ENCODE measurements at regions not wholly inside any gene's neighbourhood (a gene's known extent, or its start where the extent isn't known, plus 50 kb on each side); places are given as distances from the start of the nearest gene placed in this dataset.

- ChIA-PET CTCF (no interaction called here), POLR2A (no interaction called here)
- Mint-ChIP-seq H3K36me3 (ENCODE audit: low read depth) (no peaks in the 10 kb centered on the region), H3K27me3 (peaks cover 2% of the 10 kb centered on the region), H3K4me3 (no peak overlapping the region), H3K4me1 (peaks cover 8% of the 10 kb centered on the region), H3K9me3 (no peaks in the 10 kb centered on the region), H3K27ac (no peak overlapping the region)
- DNase-seq: no peak
These were observed 603.0 kb downstream of the CCDC171 start for GRCh38 chr9:16155878-16156277.

DNA sequence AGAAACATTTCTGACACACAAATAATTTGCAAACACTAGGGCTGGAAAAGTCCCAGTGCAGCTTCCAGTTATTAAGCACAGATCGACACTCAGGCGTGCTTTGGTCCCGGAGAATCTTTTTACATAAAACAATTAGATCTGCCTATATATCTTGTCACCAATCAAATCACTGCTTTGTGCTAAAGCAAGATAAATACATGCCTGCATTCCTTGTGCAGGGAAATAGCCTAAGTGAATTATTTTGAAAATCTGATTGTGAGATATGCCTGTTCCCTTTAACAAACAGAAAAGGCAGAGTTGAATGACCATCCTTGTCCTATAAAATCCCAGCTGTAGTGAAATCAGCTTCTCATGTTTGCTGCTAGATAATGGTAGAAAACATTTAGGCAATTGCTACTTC is 604.4 kb downstream of the CCDC171 start:
- Mint-ChIP-seq H3K9me3 (peaks cover 3% of the 10 kb centered on the region), H3K27ac (no peak overlapping the region), H3K27me3 (peaks cover 2% of the 10 kb centered on the region), H3K4me1 (peaks cover 8% of the 10 kb centered on the region), H3K4me3 (no peak overlapping the region), H3K36me3 (ENCODE audit: low read depth) (no peaks in the 10 kb centered on the region)
- CTCF ChIA-PET: no interaction called here
- DNase-seq: no peak
- POLR2A ChIA-PET: no interaction called here

DNA sequence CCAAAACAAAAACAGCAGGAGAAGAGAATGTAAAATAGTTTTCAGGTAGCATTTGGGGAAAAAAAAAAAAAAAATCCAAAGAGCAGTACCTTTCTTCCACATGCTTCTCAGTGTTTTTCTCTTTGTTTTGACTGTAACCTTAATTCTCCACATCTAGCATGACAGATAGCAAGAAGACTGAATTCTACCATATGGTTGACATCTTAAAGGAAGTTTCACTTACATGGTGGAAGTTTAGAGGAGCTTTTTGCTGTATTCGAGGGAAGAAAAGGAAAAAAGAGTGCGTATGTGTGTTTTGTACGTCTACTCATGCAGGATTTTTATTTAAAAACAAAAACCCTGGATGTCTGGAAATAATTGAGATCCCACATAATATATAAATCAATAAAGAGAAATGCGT is 604.8 kb downstream of the CCDC171 start:
- peaks cover 4% of the 10 kb centered on the region for H3K9me3 Mint-ChIP-seq
- H3K36me3 Mint-ChIP-seq (ENCODE audit: low read depth): no peaks in the 10 kb centered on the region
- H3K4me3 Mint-ChIP-seq: no peak overlapping the region
- H3K27me3 Mint-ChIP-seq: peaks cover 2% of the 10 kb centered on the region
- no peak overlapping the region for H3K27ac Mint-ChIP-seq
- ChIA-PET POLR2A (no interaction called here), CTCF (no interaction called here)
- DNase-seq: no peak
- H3K4me1 Mint-ChIP-seq: peaks cover 8% of the 10 kb centered on the region

DNA sequence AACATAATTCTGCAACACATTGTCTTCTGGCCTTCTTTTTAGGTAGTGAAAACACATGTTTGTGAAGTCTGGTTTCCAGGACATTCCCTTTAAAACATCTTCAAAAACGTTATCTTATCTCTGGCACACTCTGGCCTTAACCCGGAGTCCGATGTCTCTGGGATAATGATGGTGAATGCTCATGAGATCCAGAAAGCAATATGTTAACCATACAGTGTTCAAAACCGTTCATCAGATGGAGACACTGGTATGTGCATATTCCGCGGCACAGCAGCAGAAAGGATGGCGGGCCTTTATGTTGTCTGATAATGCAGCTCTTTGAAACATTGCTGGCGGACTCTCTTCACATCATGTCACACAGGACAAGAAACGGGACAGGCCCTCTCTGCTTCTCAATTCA is 605.2 kb downstream of the CCDC171 start:
- H3K27ac Mint-ChIP-seq: no peak overlapping the region
- CTCF ChIA-PET: no interaction called here
- no peaks in the 10 kb centered on the region for H3K36me3 Mint-ChIP-seq (ENCODE audit: low read depth)
- H3K9me3 Mint-ChIP-seq: peaks cover 4% of the 10 kb centered on the region
- no peak for DNase-seq
- peaks cover 8% of the 10 kb centered on the region for H3K4me1 Mint-ChIP-seq
- peaks cover 2% of the 10 kb centered on the region for H3K27me3 Mint-ChIP-seq
- POLR2A ChIA-PET: no interaction called here
- H3K4me3 Mint-ChIP-seq: no peak overlapping the region

DNA sequence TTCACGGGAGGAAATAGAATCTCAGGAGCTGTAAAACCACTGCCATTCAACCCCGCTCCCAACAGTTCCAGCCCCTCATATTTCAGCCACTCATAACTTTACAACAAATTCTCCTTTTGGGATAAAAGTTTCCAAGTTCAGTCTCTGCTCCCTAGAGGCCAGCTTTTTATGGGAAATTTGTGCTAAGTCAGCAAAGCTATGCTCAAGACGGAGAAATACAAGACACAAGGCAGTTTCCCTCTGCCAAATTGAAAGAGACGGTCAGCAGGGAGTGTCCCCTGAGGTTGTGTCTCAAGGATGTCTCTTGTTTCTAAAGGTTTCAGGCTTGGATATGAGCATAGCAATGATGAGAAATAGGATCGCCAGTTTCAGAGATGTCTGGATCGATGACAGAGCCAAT is 608.6 kb downstream of the CCDC171 start:
- H3K9me3 Mint-ChIP-seq: peaks cover 4% of the 10 kb centered on the region
- H3K4me1 Mint-ChIP-seq: no peaks in the 10 kb centered on the region
- no peak overlapping the region for H3K4me3 Mint-ChIP-seq
- no peak overlapping the region for H3K27ac Mint-ChIP-seq
- no peaks in the 10 kb centered on the region for H3K36me3 Mint-ChIP-seq (ENCODE audit: low read depth)
- ChIA-PET POLR2A (no interaction called here), CTCF (no interaction called here)
- no peaks in the 10 kb centered on the region for H3K27me3 Mint-ChIP-seq
- no peak for DNase-seq

- Mint-ChIP-seq H3K36me3 (ENCODE audit: low read depth) (no peaks in the 10 kb centered on the region), H3K4me1 (no peaks in the 10 kb centered on the region), H3K4me3 (no peak overlapping the region), H3K9me3 (peaks cover 2% of the 10 kb centered on the region), H3K27ac (no peak overlapping the region), H3K27me3 (no peaks in the 10 kb centered on the region)
- POLR2A ChIA-PET: no interaction called here
- CTCF ChIA-PET: no interaction called here
- no peak for DNase-seq
These were observed 617.3 kb downstream of the CCDC171 start for GRCh38 chr9:16170119-16170518.

GRCh38 chr9:16171911-16172310 is 619.1 kb downstream of the CCDC171 start:
- ChIA-PET CTCF (no interaction called here), POLR2A (no interaction called here)
- H3K4me3 Mint-ChIP-seq: no peak overlapping the region
- no peak overlapping the region for H3K27ac Mint-ChIP-seq
- no peaks in the 10 kb centered on the region for H3K36me3 Mint-ChIP-seq (ENCODE audit: low read depth)
- no peaks in the 10 kb centered on the region for H3K27me3 Mint-ChIP-seq
- peaks cover 2% of the 10 kb centered on the region for H3K9me3 Mint-ChIP-seq
- no peak for DNase-seq
- H3K4me1 Mint-ChIP-seq: no peaks in the 10 kb centered on the region

GRCh38 chr9:16172796-16173195 is 620.0 kb downstream of the CCDC171 start:
- POLR2A ChIA-PET: no interaction called here
- no peaks in the 10 kb centered on the region for H3K36me3 Mint-ChIP-seq (ENCODE audit: low read depth)
- H3K4me3 Mint-ChIP-seq: no peak overlapping the region
- H3K4me1 Mint-ChIP-seq: no peaks in the 10 kb centered on the region
- H3K27me3 Mint-ChIP-seq: no peaks in the 10 kb centered on the region
- H3K9me3 Mint-ChIP-seq: no peaks in the 10 kb centered on the region
- no peak overlapping the region for H3K27ac Mint-ChIP-seq
- CTCF ChIA-PET: no interaction called here
- no peak for DNase-seq

- Mint-ChIP-seq H3K27ac (no peak overlapping the region), H3K9me3 (no peaks in the 10 kb centered on the region), H3K36me3 (ENCODE audit: low read depth) (no peaks in the 10 kb centered on the region), H3K4me3 (no peak overlapping the region), H3K27me3 (no peaks in the 10 kb centered on the region), H3K4me1 (no peaks in the 10 kb centered on the region)
- POLR2A ChIA-PET: no interaction called here
- CTCF ChIA-PET: no interaction called here
- no peak for DNase-seq
These were observed 622.1 kb downstream of the CCDC171 start for GRCh38 chr9:16174915-16175314.

- POLR2A ChIA-PET: no interaction called here
- H3K4me3 Mint-ChIP-seq: no peak overlapping the region
- CTCF ChIA-PET: no interaction called here
- no peak overlapping the region for H3K27ac Mint-ChIP-seq
- H3K36me3 Mint-ChIP-seq (ENCODE audit: low read depth): no peaks in the 10 kb centered on the region
- DNase-seq: no peak
- H3K4me1 Mint-ChIP-seq: no peaks in the 10 kb centered on the region
- H3K9me3 Mint-ChIP-seq: no peaks in the 10 kb centered on the region
- no peaks in the 10 kb centered on the region for H3K27me3 Mint-ChIP-seq
These were observed 622.6 kb downstream of the CCDC171 start for GRCh38 chr9:16175461-16175860.

DNA sequence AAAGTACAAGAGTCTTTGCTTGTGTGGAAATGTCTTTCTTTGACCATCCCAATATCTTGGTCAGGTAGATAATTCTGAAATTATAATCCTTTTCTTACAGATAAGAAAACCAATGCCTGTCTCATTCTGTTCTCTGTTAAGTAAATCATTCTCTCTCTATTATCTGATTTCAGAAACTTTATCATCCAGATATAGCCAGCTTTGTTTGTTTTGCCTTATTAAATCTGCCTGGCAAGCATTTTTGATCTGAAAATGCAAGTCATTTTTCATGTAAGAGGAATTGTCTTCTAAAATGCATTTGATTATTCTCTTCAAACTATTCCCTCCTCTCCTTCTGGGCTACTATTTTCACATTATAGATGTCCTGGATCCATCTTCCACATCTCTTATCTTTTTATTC is 625.5 kb downstream of the CCDC171 start:
- no peak for DNase-seq
- ChIA-PET POLR2A (no interaction called here), CTCF (no interaction called here)
- no peaks in the 10 kb centered on the region for H3K36me3 Mint-ChIP-seq (ENCODE audit: low read depth)
- no peaks in the 10 kb centered on the region for H3K4me1 Mint-ChIP-seq
- no peak overlapping the region for H3K4me3 Mint-ChIP-seq
- peaks cover 3% of the 10 kb centered on the region for H3K9me3 Mint-ChIP-seq
- H3K27me3 Mint-ChIP-seq: no peaks in the 10 kb centered on the region
- no peak overlapping the region for H3K27ac Mint-ChIP-seq

DNA sequence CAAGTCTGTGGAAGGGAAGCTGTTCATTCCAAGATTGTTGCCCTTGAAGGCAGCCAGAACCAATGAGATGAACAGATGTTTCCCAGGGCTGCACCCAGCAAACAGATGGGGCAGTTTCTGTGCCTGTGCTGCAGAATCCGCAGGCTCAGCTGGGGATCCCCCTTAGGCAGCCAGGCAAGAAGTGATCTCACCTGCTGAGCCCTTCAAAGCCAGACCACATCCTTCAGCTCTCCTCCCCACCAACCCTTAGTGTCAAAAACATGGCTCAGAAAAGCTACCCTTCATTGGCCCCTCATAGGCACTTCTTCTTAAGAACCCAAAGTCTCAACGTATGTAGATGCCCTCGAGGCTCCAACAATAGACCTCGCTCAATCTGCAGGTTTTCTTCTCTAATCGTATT is 626.7 kb downstream of the CCDC171 start:
- no peak overlapping the region for H3K4me3 Mint-ChIP-seq
- POLR2A ChIA-PET: no interaction called here
- H3K36me3 Mint-ChIP-seq (ENCODE audit: low read depth): no peaks in the 10 kb centered on the region

DNA sequence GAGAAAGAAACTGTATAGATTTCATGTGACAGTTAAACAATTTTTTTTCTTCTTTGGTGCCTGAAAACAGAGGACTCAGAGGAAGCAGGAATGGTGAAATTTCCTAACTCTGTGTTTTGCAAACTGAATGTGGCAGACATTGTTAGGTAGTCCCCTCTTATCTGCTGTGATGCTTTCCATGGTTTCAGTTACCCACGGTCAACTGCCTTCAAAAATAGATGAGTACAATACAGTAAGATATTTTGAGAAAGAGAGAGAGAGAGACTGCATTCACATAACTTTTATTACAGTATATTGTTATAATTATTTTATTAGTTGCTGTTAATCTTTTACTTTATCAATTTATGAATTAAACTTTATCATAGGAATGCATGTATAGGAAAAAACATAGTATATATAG is 627.2 kb downstream of the CCDC171 start:
- H3K27ac Mint-ChIP-seq: no peak overlapping the region
- no peaks in the 10 kb centered on the region for H3K27me3 Mint-ChIP-seq
- no peaks in the 10 kb centered on the region for H3K4me1 Mint-ChIP-seq
- CTCF ChIA-PET: no interaction called here
- no peak overlapping the region for H3K4me3 Mint-ChIP-seq
- DNase-seq: no peak
- no peaks in the 10 kb centered on the region for H3K36me3 Mint-ChIP-seq (ENCODE audit: low read depth)
- H3K9me3 Mint-ChIP-seq: peaks cover 3% of the 10 kb centered on the region
- POLR2A ChIA-PET: no interaction called here

More for the DNA sequence above, 626.7 kb downstream of the CCDC171 start:
- H3K27me3 Mint-ChIP-seq: no peaks in the 10 kb centered on the region
- no peaks in the 10 kb centered on the region for H3K4me1 Mint-ChIP-seq
- DNase-seq: no peak
- CTCF ChIA-PET: no interaction called here
- peaks cover 3% of the 10 kb centered on the region for H3K9me3 Mint-ChIP-seq
- H3K27ac Mint-ChIP-seq: no peak overlapping the region

GRCh38 chr9:16180546-16180945 is 627.7 kb downstream of the CCDC171 start:
- Mint-ChIP-seq H3K9me3 (peaks cover 3% of the 10 kb centered on the region), H3K27me3 (no peaks in the 10 kb centered on the region), H3K4me1 (no peaks in the 10 kb centered on the region), H3K27ac (no peak overlapping the region), H3K4me3 (no peak overlapping the region), H3K36me3 (ENCODE audit: low read depth) (no peaks in the 10 kb centered on the region)
- no peak for DNase-seq
- CTCF ChIA-PET: no interaction called here
- POLR2A ChIA-PET: no interaction called here

- ChIA-PET POLR2A (no interaction called here), CTCF (no interaction called here)
- Mint-ChIP-seq H3K27me3 (no peaks in the 10 kb centered on the region), H3K36me3 (ENCODE audit: low read depth) (no peaks in the 10 kb centered on the region), H3K4me1 (no peaks in the 10 kb centered on the region), H3K27ac (no peak overlapping the region), H3K4me3 (no peak overlapping the region), H3K9me3 (peaks cover 7% of the 10 kb centered on the region)
- no peak for DNase-seq
These were observed 628.7 kb downstream of the CCDC171 start for GRCh38 chr9:16181539-16181938.

All from activated CD4-positive, alpha-beta memory T cell treated with anti-CD3 and anti-CD28 coated beads, Interleukin-2, amount 10 ng/mL, durations not matched to agents 7 days and 5 days (primary cell).